ENCODE measurements at regions not wholly inside any gene's neighbourhood (a gene's known extent, or its start where the extent isn't known, plus 50 kb on each side); places are given as distances from the start of the nearest gene placed in this dataset.

DNA sequence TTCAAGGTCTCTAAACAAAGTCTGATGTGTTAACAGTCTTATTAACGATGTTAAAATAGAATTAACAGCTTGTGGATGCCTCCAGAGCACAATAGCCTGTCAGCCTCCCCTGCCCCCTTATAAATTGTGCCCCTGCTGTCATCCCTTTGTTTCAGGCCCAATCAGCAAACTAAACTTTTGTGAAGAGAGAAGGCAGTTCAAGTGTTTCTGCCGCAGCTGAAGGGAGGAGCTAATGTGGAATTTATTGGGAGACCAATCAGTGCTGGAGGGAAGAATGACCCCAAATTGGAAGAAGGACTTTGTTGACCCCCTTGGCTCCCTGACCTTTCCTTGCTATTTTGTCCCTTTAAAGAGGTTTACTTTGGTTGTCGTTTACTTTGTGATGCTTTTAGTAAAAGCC lies 160.5 kb downstream of the TM9SF2 start (continued):
- TF ChIP-seq JUN (IDR thresholded peaks at IDR 0.05; ENCODE audit: low read depth, low read length): no peak
- 0 out of 2 replicates have a peak, but pooled peaks have one; percentile 48 for TF ChIP-seq TCF12 (IDR thresholded peaks at IDR 0.05; ENCODE audit: low read depth, low read length)
- 0 out of 2 replicates have a peak, but pooled peaks have one; percentile 67 for TF ChIP-seq SP1 (IDR thresholded peaks at IDR 0.05; ENCODE audit: low read depth, low read length)
- peak; percentile 91 for TF ChIP-seq CHD7 (IDR thresholded peaks at IDR 0.05; ENCODE audit: insufficient replicate concordance, low read length)
- no peak for TF ChIP-seq ASH2L (IDR thresholded peaks at IDR 0.05; ENCODE audit: low read length)
- TF ChIP-seq FOSL1 (IDR thresholded peaks at IDR 0.05; ENCODE audit: insufficient read depth, low read depth, low read length): no peak

Data from H1 (cell line).